ENCODE measurements at regions not wholly inside any gene's neighbourhood (a gene's known extent, or its start where the extent isn't known, plus 50 kb on each side); places are given as distances from the start of the nearest gene placed in this dataset.

DNA sequence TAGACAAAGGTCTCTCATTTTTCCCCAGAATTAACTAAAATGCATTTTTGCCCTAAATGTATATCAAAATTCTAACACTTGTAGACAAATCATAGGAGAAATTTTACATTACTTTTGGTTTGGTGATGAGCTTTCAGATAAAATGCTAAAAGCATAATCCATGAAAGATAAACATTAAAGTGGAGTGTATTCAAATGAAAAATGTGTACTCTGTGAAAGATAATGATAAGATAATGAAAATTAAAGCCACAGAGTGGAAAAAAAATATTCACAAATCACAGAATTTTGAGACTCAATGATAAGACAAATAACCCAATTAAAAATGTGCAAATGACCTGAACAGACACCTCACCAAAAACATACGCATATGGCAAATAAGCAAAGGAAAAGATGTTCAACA, 176.9 kb upstream of the ADAMTS16 start:
- FAIRE-seq (no peak), DNase-seq (ENCODE audit: low spot score) (no peak)

DNA sequence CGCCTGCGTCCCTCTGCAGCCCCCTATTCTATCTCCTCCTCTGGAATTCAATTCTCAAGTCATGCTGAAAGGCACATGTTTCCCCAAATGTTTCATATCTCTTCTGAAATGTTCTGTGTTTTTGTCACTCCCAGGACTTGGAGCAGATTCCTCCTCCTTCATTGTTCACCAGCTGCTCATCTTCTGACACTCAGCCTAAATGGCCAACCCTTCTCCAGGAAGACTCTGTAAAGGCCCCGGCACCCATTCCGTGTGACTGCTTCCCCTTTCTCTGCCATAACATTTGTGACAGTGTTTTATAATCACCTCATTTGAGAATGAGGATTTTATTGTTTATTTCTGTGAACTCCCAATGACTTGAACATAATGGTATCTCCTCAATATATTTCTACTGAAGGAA, 170.8 kb upstream of the ADAMTS16 start:
- DNase-seq (ENCODE audit: low spot score) (no peak), FAIRE-seq (no peak)

DNA sequence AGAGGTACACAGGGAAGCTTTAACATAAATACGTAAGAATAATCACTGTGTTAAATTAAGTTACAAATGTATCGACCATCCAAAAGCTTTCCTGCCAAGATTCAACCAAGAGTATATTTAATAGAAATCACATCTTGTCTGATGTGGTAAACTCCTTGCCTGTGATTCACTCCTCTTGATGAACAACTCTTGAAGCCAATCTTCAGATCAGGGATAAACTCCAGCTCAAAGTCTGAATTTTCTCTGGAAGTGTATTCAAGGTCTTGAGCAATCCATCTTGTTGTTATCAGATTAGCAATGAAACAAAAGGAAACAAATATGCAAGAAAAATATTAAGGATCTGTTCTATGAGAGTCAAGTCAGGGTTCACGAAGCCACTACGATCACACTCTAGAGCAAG, 170.0 kb upstream of the ADAMTS16 start:
- DNase-seq (ENCODE audit: low spot score) (no peak), FAIRE-seq (no peak)

DNA sequence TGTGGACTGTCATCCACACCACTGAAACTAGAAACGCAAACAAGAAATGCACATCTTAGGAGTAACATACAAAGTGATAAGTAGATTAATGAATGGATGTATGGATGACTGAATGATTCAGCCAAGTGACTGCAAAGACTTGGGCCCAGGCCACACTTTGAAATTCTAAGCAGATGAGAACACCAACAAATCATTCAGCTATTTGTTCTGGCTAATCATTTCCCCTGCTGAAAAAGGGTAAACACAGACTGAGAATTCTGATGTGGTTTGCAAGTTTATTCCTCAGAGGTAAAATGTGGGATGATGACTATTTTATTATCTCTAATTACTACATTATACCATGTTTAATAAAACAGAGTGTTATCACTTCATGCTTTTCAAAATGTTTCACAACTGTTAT, 163.2 kb upstream of the ADAMTS16 start:
- DNase-seq (ENCODE audit: low spot score), result no peak
- FAIRE-seq, result no peak

DNA sequence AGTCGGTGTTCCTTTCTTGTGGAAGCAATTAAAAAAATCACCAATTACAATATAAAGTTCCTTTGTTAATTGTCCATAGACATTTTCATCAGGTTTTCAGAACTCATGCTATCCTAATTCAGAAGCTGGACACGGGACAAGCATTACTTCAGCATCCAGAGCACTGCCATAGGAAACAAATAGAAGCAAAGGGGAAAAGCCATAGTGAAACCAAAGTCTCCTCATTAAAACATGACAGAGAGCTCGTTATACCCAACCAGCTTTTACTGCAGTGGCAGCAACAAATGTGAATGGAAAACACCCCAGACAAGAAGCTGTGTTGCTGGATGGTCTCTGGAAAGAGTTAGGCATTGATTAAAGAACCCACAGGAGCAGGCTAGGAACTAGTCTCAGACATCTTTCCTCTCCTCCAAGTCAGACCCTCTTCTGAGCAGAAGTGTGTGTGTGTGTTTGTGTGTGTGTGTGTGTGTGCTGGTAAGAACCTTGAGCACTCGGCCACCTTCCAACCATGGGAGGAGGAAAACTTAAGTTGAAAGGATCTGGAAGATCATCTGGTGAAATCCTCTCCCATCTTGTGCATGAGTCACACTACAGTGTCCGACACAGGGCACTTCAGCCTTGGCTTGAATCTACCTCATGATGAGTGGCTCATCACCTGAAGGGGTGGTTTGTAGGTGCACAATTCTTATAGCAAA, 162.6 kb upstream of the ADAMTS16 start:
- DNase-seq (ENCODE audit: low spot score) (no peak), FAIRE-seq (peak; percentile 76)

DNA sequence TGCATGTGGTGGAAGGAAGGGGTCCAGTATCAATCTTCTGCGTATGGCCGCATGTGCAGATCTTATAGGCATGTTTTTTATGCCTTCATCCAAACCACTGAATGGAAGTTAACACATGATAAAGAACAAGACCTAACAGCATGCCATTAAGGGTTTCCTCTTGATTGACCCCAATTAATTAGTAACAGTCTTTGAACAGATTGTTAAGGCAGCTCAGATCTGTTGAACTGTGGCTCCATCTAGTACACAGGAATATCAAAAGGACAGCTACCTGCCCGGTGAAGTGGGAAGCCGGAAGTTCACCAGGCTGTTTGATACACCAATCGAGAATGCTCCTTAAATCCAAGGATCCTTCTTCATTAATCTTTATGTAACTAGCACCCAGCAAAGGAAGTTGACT, 159.9 kb upstream of the ADAMTS16 start:
- DNase-seq (ENCODE audit: low spot score), result no peak
- FAIRE-seq, result no peak

DNA sequence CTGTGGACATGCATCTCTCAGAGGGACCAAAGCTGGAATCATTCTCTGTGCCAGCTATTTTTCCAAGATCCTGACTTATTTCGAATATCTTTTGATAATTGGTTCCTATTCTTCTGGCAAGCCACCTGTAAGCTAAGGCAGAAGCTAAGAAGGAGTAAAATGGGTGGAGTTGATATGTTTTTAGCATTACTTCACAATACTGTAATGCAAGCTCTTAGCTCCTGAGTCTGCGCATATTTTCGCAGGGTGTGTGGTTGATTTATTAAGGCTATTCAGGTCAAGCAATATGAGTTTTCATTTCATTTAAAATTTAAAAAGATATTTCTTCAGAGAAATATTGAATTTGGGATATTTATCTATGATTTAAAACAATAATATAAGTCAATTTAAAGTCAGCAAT, 158.5 kb upstream of the ADAMTS16 start:
- FAIRE-seq, result no peak
- DNase-seq (ENCODE audit: low spot score), result no peak

DNA sequence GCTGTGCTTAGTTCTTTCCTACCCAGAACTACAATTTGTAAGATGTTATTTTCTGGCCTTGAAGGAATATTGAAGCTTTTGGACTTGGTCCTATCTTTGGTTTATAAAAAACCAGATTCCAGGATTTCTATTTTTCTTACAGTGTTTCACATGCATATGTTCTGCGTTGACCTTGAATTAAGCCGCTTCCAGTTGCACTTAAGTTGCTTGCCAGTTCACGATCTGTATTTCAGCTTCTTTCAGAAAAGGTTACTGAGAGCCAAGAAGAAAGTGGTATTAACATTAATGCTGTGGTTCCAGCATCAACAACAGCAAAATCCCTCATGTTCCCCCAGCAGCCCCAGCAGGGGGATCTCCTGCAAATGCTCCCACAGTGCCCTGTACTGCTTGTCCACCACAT, 156.4 kb upstream of the ADAMTS16 start:
- no peak for FAIRE-seq
- DNase-seq (ENCODE audit: low spot score), result no peak

DNA sequence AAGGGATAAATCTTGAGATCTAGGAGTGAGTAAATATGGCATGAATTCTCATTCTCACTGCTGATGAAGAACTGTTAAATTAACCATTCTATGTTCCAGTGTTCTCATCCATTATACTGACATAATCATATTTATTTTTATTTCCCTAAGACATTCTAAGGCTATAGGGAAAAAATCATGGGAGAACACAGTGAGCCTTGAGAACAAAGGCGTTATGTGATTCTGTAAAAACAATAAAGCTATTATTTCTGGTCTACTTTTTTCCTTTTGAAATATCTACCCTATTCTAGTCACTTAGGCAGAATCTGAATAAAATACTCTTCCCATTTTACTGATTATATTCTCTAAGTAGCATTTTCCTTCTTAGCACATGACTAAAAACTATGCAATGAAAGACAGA, 155.7 kb upstream of the ADAMTS16 start:
- FAIRE-seq (no peak), DNase-seq (ENCODE audit: low spot score) (no peak)

DNA sequence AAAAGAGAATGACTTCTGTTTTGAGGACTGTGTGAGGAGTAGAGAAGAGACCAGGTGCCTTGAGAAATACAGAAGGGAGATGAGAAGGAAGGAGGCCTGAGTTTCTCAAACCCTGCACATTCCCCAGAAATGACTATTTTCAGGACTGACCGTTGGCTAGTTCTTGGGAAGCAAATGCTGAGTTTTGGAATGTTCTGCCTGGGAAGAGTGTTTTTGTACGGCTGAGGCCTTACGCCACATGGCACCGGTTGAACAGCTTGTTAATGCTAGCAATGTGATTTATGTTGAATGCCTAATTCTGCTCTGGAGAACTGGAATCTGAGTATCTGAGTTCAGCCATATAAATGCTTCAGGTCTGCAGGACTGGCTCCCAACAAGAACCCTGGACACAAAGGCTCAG, 152.7 kb upstream of the ADAMTS16 start:
- DNase-seq (ENCODE audit: low spot score) (no peak), FAIRE-seq (no peak)

DNA sequence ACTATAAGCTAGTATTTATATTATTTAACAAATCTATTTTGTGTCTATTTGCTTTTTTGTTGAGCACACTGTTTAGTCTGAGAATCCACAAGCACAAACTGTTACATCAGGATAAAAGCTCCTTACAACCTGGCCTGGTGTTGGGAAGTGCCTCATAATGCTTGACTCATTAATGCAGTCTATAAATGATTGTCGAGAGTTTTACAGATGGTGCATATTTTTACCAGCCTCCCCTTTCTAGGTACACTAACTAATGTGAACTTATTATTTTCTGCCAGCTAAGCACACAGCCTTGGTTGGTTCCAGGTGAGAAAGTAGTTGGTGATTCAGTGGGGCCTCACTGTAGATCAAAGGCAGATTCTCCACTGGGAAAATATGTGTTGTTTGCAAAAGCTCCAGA, 151.0 kb upstream of the ADAMTS16 start:
- DNase-seq (ENCODE audit: low spot score), result no peak
- no peak for FAIRE-seq

DNA sequence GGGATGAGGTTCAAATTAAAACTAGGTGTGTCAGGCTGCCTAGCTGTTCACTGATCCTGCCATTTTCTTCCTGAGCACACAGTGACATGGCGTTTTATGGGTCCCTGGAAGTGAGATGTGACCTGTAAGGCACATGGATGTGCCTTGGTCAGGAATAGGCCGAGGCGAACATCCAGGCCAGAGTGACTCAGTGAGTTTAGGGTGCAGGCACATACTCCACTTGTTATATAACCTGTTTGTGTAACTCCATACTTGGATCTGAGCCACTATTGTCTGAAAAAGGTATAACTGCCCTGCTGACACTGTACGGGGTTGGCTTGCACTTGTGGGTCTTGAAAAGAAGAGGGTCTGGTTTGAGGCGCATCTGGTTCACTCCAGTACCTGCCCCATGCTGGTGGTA, 150.1 kb upstream of the ADAMTS16 start:
- DNase-seq (ENCODE audit: low spot score) (no peak), FAIRE-seq (no peak)

DNA sequence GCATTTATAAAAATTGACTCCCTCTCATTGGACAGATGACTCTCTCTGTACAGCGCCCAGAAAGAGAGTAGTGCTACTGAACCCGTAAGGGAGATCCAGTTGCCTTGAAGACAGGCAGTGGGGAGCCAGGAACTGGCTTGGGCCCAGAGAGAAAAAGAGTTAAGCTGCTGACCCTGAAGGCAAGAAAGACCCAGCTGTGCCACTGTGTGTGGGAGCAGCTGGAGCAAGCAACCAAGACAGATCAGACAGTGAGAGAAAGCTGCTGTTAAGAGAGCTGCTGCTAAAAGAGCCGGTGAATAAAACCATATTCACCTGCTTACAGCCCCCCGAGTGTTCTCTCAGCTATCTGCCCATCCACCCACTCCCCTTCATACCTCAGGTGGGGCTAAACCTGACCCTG, 149.7 kb upstream of the ADAMTS16 start:
- no peak for FAIRE-seq
- DNase-seq (ENCODE audit: low spot score), result no peak

DNA sequence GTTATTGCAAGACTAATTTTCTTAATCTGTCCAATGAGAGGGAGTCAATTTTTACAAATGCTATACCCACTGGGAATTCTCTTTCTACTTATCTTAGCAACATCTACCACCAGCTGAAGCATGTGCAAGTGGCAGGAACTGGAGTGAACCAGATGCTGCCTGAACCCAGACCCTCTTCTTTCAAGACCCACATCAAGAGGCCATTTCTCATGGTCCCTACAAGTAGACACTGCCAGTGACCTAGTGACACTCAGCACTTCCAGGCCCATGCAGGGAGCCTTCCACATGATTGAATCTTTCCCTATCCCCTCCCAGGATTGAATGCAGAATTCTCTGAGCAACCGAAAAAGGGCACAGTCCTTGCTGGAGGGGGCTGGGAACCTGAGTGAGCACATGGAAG, 148.2 kb upstream of the ADAMTS16 start:
- FAIRE-seq (no peak), DNase-seq (ENCODE audit: low spot score) (no peak)

DNA sequence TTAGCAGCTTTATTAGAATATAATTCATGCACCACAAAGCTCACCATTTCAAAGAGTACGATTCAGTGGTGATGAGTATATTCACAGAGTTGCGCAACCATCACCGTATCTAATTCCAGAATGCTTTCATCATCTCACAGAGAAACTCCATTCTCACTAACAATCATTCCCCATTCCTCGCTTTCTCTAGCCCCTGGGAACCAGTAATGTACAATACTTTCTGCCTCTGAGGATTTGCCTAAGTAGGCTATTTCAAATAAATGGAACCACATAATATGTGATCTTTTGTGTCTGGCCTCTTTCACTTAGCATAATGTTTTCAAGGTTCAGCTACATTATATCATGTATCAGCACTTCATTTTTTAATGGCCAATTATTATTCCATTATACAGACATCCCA, 145.1 kb upstream of the ADAMTS16 start:
- no peak for FAIRE-seq
- DNase-seq (ENCODE audit: low spot score), result no peak

DNA sequence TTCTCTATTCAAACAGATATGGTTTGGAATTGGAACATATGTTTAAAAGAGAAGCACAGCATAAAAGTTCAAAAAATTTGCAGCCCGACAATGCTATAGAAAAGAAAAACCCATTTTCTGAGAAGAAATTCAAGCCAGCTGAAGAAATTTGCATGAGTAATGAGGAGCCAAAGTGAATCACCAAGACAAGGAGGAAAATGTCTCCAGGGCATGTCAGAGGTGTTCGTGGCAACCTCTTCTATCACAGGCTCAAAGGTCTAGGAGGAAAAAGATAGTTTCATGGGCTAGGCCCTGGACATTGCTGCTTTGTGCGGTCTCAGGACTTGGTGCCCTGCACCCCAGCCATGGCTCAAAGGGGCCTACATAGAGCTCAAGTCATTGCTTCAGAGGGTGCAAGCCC, 134.8 kb upstream of the ADAMTS16 start:
- FAIRE-seq (no peak), DNase-seq (ENCODE audit: low spot score) (no peak)

DNA sequence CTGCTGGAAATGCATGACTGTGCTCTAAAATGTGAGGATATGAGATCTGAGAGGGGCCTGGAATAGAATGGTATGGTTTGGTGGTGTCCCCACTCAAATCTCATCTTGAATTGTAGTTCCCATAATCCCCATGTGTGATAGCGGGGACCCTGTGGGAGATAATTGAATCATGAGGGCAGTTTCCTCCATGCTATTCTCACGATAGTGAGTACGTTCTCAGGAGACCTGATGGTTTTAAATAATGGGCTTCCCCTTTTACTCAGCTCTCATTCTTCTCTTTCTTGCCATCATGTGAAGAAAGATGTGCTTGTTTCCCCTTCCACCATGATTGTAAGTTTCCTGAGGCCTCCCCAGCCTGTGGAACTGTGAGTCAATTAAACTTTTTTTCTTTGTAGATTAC, 133.6 kb upstream of the ADAMTS16 start:
- DNase-seq (ENCODE audit: low spot score), result no peak
- FAIRE-seq, result no peak

DNA sequence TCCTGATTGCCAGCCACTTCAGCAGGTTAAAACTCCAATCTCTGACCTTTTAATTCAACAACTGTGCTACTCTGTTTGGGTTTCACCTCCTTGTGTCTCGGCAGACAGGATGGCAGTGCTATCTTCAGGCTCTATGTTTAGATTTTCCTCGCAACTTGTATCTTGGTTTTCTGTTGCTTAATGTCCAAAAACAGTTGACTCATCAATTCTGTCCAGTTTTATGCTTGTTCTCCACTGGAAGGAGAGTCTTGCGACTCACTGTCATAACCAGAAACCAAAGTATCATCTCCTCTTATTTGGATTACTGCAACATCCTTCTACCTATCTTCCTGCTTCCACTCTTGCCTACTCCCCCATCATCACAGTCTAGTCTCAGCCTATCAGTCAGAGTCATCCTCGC, 130.9 kb upstream of the ADAMTS16 start:
- DNase-seq (ENCODE audit: low spot score) (no peak), FAIRE-seq (no peak)

DNA sequence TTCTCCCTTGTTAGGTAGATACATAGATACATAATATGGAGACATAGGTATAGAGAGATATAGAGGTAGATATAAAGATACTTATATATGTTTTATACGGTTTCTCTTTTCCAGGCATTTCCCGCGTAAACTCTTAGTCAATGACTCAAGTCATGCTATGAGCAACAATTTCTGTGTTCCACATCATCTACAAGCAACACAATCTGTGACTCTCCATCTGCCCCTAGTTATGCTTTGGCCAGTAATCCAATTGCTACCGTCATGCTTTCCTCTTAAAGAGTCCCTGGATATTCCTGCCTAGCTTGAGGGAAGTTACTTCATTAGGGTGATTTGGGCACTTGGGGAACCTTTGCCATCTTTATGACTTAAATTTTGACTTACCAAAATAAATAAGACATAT, 129.0 kb upstream of the ADAMTS16 start:
- no peak for FAIRE-seq
- DNase-seq (ENCODE audit: low spot score), result no peak

DNA sequence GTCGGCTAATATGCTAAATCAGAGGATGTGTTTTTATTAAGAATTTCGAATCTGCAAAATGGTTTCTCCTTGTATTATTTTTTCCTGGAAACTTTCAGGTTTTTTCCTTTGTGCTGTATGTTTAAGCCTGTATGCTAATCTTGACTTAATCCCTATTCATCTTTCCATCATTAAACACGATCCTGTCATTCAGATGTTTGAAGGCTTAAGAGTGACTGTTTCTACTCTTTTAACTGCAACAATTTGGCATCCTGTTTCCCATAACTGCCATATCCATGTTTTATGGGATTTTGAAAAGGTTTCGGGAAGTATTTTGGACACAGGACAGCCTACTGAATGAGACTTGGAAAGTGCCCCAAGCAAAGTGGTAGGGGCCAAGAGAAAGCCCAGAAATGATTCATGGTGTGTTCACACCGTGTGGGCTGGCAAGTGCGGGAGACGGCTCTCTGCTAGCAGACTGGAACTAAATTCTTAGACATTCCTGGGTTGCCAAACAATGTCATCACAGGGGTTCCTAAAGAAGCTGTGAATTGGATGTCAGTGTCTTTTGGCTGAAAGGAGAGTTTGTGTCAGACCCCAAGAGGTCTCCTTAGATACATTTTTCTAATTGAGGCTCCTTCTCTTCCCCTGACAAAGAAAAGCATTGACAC, 125.4 kb upstream of the ADAMTS16 start:
- FAIRE-seq (no peak), DNase-seq (ENCODE audit: low spot score) (peak; percentile 72)

DNA sequence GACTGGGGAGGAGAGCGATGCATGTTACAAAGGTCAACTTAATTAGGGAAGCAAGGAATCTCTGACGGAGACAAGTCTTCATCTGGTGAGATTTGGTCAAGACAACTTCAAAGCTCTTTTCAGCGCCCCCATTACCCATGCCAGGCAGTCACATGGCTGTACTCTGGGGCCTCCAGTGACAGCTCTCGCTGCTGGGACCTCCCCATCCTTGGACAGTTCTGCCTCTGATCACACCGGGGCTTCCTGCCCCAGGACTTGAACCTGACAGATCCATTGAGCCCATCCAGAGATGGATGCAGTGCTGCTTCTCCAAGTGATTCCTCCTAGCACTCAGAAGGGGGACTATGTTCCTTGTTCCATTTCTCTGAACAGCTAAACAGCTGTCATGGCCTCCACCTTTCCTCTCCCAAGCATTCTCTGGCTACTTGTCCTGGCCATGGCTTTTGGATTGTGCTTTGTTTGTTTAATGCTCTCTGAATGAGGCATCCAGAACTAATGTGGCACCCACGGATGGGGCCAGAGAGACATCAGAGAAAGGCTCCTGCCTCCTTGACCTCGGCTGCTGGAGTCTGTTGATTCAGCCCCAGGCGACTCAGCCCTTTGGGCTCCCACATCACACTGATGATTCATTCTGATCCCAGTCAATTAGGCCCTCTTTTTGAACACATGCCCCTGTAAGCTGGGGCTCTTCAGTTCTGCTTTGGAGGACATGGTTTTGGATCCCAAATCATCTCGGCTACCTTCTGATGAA, 122.1 kb upstream of the ADAMTS16 start:
- DNase-seq (ENCODE audit: low spot score) (peak; percentile 35), FAIRE-seq (no peak)

DNA sequence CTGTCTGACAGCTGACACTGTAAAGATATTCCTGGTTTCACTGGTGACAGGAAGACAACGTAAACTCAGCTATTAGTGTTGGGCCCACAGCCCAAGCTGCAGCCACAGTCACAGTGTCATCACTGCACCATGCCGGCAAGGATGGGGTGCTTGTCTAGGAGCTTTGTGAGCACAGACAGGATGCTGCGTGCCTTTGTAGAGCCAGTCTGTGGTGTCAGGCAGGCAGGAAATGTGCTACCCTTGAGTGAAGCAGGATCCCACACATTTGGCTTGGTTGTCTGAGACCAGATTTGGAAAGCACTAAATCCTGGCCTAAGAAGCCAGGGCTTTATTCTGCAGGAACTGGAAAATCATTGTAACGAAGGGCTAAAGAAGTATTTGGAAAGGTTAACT, 121.6 kb upstream of the ADAMTS16 start:
- FAIRE-seq, result no peak

DNA sequence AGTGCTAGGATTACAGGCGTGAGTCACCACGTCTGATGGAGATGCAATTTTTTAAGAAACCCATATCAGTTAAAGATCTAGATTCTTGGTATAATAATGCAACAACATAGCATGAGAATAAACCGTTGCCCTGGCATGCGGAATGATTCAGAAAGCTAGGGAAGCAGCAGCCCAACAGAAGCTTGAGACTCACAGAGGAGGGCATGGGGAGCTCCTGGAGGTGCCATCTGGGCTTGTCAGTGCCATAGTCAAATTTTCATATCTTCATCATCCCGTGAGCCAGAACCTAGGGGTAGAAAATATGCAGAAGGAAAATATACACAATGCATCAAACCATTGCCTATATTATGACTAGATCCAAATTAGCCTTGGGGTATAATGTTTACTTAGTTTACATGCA, 118.7 kb upstream of the ADAMTS16 start:
- FAIRE-seq (peak; percentile 17), DNase-seq (ENCODE audit: low spot score) (no peak)

More for the DNA sequence above, 121.6 kb upstream of the ADAMTS16 start:
- no peak for DNase-seq (ENCODE audit: low spot score)

Measured in urothelium cell line (cell line).